ENCODE measurements at regions not wholly inside any gene's neighbourhood (a gene's known extent, or its start where the extent isn't known, plus 50 kb on each side); places are given as distances from the start of the nearest gene placed in this dataset.

- no peaks in the 10 kb centered on the region for H3K4me1 Mint-ChIP-seq
- no peak overlapping the region for H3K9ac ChIP-seq
- H3K36me3 Mint-ChIP-seq: no peaks in the 10 kb centered on the region
- no peaks in the 10 kb centered on the region for H3K27me3 Mint-ChIP-seq (ENCODE audit: insufficient read depth, low read depth)
- H3K4me3 Mint-ChIP-seq: no peak overlapping the region
- no peak overlapping the region for H3K27ac ChIP-seq
- H3F3A ChIP-seq (ENCODE audit: low read depth): no peaks in the 10 kb centered on the region
- no peaks in the 10 kb centered on the region for H3K4me1 ChIP-seq
- no peaks in the 10 kb centered on the region for H3K9me3 Mint-ChIP-seq
- TF ChIP-seq EZH2 (IDR thresholded peaks at IDR 0.05) (no peak), CTCF (IDR thresholded peaks at IDR 0.05) (no peak), EZH2phosphoT487 (IDR thresholded peaks at IDR 0.05) (no peak)
- H2AFZ ChIP-seq (replicated peaks): no peak overlapping the region
- no peak overlapping the region for H3K4me3 ChIP-seq
- H3K4me2 ChIP-seq: no peak overlapping the region
- no peaks in the 10 kb centered on the region for H3K9me3 ChIP-seq (ENCODE audit: low read depth)
- no peaks in the 10 kb centered on the region for H3K79me2 ChIP-seq (ENCODE audit: low read depth)
- H3K27me3 ChIP-seq: no peaks in the 10 kb centered on the region
- H3K27ac Mint-ChIP-seq: no peak overlapping the region
- DNase-seq (ENCODE audit: low spot score): no peak
- H3K36me3 ChIP-seq: no peaks in the 10 kb centered on the region
- no peaks in the 10 kb centered on the region for H4K20me1 ChIP-seq (ENCODE audit: low read depth)
These were observed 542.1 kb downstream of the DSC3 start for GRCh38 chr18:30500240-30500945.

- H3K9ac ChIP-seq: no peak overlapping the region
These were observed 542.8 kb downstream of the DSC3 start for GRCh38 chr18:30499721-30500120.

GRCh38 chr18:30492552-30493129, 549.9 kb downstream of the DSC3 start:
- no peak overlapping the region for H3K4me3 Mint-ChIP-seq
- Histone ChIP-seq H3K4me3 (no peak overlapping the region), H3K36me3 (no peaks in the 10 kb centered on the region), H4K20me1 (ENCODE audit: low read depth) (no peaks in the 10 kb centered on the region), H3F3A (ENCODE audit: low read depth) (peaks cover 7% of the 10 kb centered on the region), H3K9me3 (ENCODE audit: low read depth) (no peaks in the 10 kb centered on the region), H3K9ac (no peak overlapping the region), H3K4me1 (no peaks in the 10 kb centered on the region), H3K79me2 (ENCODE audit: low read depth) (no peaks in the 10 kb centered on the region), H3K4me2 (no peak overlapping the region), H2AFZ (replicated peaks) (no peak overlapping the region), H3K27ac (no peak overlapping the region), H3K27me3 (no peaks in the 10 kb centered on the region)
- H3K4me1 Mint-ChIP-seq: peaks cover 12% of the 10 kb centered on the region
- no peaks in the 10 kb centered on the region for H3K36me3 Mint-ChIP-seq
- TF ChIP-seq EZH2 (IDR thresholded peaks at IDR 0.05) (no peak), EZH2phosphoT487 (IDR thresholded peaks at IDR 0.05) (no peak), CTCF (IDR thresholded peaks at IDR 0.05) (no peak)
- DNase-seq (ENCODE audit: low spot score): no peak
- H3K27ac Mint-ChIP-seq: no peak overlapping the region
- H3K27me3 Mint-ChIP-seq (ENCODE audit: insufficient read depth, low read depth): no peaks in the 10 kb centered on the region
- no peaks in the 10 kb centered on the region for H3K9me3 Mint-ChIP-seq

More at GRCh38 chr18:30499721-30500120, 542.8 kb downstream of the DSC3 start:
- Histone ChIP-seq H3K79me2 (ENCODE audit: low read depth) (no peaks in the 10 kb centered on the region), H3K4me2 (no peak overlapping the region), H3K4me3 (no peak overlapping the region), H3K4me1 (no peaks in the 10 kb centered on the region), H3F3A (ENCODE audit: low read depth) (no peaks in the 10 kb centered on the region), H4K20me1 (ENCODE audit: low read depth) (no peaks in the 10 kb centered on the region), H2AFZ (replicated peaks) (no peak overlapping the region), H3K27ac (no peak overlapping the region), H3K27me3 (no peaks in the 10 kb centered on the region), H3K36me3 (no peaks in the 10 kb centered on the region), H3K9me3 (ENCODE audit: low read depth) (no peaks in the 10 kb centered on the region)
- no peaks in the 10 kb centered on the region for H3K9me3 Mint-ChIP-seq
- H3K4me3 Mint-ChIP-seq: no peak overlapping the region
- H3K4me1 Mint-ChIP-seq: no peaks in the 10 kb centered on the region
- no peak overlapping the region for H3K27ac Mint-ChIP-seq
- DNase-seq (ENCODE audit: low spot score): no peak
- H3K27me3 Mint-ChIP-seq (ENCODE audit: insufficient read depth, low read depth): no peaks in the 10 kb centered on the region
- no peaks in the 10 kb centered on the region for H3K36me3 Mint-ChIP-seq
- no peak for TF ChIP-seq EZH2phosphoT487 (IDR thresholded peaks at IDR 0.05)
- no peak for TF ChIP-seq EZH2 (IDR thresholded peaks at IDR 0.05)
- no peak for TF ChIP-seq CTCF (IDR thresholded peaks at IDR 0.05)
